HepG2 (cell line): ENCODE measurements at regions not wholly inside any gene's neighbourhood (a gene's known extent, or its start where the extent isn't known, plus 50 kb on each side); places are given as distances from the start of the nearest gene placed in this dataset.

Experiments
- ELF4 ChIP-seq: sonication (generic); formaldehyde crosslinking; IDR thresholded peaks from 2 replicates; pipeline ENCODE4 v1.5.0; 2020; ENCODE audit warnings: missing genetic modification reagents, mild to moderate bottlenecking, moderate library complexity, borderline replicate concordance
- POLR2AphosphoS5 ChIP-seq: IDR thresholded peaks from 2 replicates; pipeline ENCODE4 v1.6.1; 2012; ENCODE audit warnings: low read depth, low read length

DNA sequence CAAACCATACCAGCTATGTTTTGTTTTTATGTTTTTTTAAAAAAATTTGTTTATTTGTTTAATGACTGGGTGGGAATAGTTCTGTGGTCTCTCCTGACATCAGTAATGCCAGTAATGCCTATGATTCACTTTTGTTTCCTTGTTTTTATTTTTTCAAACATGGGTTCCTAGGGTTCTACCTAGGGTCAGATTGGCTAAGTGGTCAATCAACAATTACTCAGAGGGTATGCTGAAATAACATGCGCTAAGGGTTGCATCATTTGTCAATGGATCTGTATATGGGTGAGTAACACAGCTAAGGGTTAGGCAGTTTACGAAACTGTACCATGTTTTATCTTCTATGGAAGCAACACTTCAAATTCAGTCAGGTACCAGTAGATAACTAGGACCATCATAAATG, 583.8 kb upstream of the GJE1 start:
- TF ChIP-seq ELF4: no peak
- TF ChIP-seq POLR2AphosphoS5: no peak
